AG10803 (cell line): ENCODE measurements at regions not wholly inside any gene's neighbourhood (a gene's known extent, or its start where the extent isn't known, plus 50 kb on each side); places are given as distances from the start of the nearest gene placed in this dataset.

Experiments used
- DNase-seq: peaks from one replicate; pipeline ENCODE4 v3.0.0; 2010; ENCODE audit warnings: low read depth
- H3K4me3 ChIP-seq: 2 replicates; pipeline ENCODE4 v1.5.1; 2011; ENCODE audit warnings: mild to moderate bottlenecking, low read length, control low read depth
- TF ChIP-seq, protein P1 (sequence below): conservative IDR thresholded peaks from 2 replicates; pipeline ENCODE4 v1.5.1; 2011; ENCODE audit warnings: mild to moderate bottlenecking, low read length, control low read depth, inconsistent platforms

DNA sequence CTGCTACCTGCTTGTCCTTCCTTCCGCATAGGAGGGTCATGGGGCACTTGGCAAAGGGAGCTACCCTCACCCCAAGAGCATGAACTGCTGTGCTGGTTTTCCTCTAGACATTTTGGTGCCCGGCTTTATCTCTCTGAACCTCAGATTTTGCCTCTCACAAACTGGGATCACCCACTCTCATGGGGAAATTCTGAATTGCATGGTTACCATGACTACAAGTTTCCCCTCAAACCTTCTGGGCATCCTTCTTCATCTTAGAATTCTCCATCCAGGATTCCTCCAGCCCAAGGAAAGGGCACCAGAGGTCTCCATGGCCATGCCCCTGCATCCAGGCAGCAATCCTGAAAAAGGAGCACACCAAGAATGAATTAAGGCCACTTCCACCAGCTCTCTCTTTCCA lies 180.1 kb upstream of the NECTIN1 start:
- no peak overlapping the region for H3K4me3 ChIP-seq
- TF ChIP-seq, protein P1, sequence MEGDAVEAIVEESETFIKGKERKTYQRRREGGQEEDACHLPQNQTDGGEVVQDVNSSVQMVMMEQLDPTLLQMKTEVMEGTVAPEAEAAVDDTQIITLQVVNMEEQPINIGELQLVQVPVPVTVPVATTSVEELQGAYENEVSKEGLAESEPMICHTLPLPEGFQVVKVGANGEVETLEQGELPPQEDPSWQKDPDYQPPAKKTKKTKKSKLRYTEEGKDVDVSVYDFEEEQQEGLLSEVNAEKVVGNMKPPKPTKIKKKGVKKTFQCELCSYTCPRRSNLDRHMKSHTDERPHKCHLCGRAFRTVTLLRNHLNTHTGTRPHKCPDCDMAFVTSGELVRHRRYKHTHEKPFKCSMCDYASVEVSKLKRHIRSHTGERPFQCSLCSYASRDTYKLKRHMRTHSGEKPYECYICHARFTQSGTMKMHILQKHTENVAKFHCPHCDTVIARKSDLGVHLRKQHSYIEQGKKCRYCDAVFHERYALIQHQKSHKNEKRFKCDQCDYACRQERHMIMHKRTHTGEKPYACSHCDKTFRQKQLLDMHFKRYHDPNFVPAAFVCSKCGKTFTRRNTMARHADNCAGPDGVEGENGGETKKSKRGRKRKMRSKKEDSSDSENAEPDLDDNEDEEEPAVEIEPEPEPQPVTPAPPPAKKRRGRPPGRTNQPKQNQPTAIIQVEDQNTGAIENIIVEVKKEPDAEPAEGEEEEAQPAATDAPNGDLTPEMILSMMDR, result no peak

DNA sequence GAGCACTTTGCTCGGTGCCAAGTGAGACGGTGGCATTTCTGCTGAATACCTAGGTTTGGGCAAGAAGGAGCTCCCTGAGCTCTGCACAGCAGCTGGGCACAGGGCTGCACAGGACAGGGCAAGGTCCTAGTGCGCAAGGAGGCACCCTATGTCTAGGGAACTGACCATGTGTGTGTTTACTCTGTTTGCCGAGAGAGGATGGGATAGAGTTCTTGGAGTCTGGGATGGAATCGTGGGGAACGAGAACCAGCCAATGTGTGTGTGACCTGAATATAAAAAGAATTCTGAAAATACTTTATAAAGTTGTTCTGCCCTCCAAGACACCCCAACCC lies 179.5 kb upstream of the NECTIN1 start:
- no peak overlapping the region for H3K4me3 ChIP-seq
- DNase-seq, result no peak
- TF ChIP-seq, protein P1, result no peak

More for the DNA sequence above, 180.1 kb upstream of the NECTIN1 start:
- no peak for DNase-seq

DNA sequence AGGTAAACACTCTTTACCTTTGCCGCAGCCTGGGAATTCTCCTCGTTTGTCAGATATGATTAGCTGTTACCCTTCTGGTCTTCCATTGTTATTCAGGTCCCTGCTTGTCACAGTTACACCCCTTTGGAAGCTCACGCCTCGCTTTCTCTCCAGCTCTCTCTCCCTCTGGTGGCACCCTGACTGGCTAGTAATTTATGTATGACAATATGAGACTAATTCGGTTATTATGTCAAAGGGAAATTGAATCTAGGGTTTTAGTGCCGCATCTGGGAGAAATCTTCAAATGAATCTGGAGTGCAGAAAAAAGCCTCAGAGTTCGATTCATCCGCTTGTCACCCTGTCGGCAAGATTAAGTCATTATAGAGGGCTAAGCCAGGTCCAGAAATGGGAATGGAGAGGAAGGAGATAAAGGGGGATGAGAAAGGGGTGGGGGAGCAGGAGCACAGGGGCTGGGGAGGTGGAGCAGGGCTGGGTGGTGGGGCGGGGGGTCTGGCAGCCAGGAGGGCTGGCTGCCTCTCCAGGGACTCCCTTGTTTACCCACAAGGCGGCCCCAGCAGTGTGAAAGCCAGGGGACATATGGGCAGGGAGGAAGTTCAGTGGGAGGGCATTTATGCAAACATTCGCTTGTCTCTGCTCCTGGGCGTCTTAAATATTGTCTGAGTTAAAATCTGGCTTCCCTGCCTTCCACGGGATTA lies 179.0 kb upstream of the NECTIN1 start:
- TF ChIP-seq, protein P1, result no peak

DNA sequence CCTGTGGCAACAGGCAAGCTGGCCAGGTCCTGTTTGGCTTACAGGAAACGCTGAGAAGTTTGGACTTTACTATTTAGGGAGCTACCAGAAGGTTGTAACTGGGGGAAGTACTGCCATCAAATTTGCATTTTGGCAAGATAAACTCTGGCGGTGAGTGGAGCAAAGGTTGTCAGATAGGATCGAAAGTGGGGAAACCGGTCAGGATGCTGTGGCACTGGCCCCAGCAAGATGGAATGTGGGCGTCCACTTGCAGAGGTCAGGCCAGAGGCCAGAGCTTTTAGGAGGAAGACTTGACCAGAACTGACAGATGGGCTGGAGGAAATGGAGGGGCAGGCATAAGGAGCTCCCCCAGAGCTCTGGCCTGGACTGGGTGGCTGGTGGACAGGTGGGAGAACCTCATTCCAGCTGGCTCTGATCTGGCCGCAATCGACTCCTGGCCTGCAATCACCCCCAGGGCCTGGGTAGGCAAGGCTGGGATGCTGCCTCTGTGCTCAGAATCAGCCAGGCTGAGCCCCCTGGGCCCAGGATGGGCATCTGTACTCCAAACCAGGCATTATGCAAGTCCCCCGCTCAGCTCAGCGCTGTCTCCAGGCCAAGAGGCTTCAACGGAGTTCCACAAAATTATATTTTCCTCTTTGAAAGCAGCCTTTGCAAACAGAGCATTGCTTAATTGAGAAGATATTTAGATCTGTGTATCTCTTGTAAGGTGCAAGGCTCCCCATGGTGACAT lies 178.3 kb upstream of the NECTIN1 start:
- no peak for DNase-seq
- TF ChIP-seq, protein P1, result no peak
- H3K4me3 ChIP-seq, result no peak overlapping the region

More for the DNA sequence above, 179.0 kb upstream of the NECTIN1 start:
- no peak overlapping the region for H3K4me3 ChIP-seq
- DNase-seq, result no peak

DNA sequence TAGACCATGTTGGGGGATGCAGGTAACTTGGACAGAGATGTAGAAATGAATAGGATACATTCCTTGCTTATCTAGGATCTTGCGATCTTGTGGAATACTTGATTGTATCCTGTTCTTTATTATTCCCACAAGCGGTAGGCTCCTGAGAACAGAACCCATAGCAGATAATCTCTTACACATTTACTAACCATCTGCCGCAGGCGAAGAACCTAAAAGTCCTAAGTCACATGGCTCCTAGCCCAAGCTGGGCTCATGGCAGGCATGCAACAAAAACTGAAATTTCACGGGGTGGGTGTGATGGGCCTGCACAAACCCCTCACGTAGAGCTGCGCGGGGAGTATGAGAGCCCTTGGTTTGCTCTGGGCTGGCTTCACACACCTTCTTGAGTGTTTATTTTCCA lies 177.4 kb upstream of the NECTIN1 start:
- TF ChIP-seq, protein P1, result no peak
- H3K4me3 ChIP-seq, result no peak overlapping the region
- DNase-seq, result no peak

DNA sequence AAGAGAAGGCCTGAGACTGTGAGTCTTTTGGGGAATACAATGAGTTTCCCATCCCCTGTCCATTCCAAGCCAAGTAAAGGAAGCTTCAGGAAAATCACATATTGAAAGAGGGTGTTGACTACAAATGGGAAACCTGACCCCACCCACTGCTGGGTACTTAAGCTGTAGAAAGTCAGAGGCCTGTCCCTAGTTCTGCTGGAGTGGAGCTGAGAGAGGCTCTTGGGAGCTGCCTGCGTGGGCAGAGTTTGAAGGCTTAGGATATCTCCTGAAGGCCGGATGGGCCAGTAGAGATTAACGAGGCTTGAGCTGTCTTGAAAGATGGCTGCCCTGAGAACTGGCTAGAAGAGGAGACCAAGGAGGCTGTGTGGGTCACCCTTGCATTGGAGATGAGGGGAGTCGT lies 176.2 kb upstream of the NECTIN1 start:
- DNase-seq, result no peak
- TF ChIP-seq, protein P1, result no peak
- H3K4me3 ChIP-seq, result no peak overlapping the region

DNA sequence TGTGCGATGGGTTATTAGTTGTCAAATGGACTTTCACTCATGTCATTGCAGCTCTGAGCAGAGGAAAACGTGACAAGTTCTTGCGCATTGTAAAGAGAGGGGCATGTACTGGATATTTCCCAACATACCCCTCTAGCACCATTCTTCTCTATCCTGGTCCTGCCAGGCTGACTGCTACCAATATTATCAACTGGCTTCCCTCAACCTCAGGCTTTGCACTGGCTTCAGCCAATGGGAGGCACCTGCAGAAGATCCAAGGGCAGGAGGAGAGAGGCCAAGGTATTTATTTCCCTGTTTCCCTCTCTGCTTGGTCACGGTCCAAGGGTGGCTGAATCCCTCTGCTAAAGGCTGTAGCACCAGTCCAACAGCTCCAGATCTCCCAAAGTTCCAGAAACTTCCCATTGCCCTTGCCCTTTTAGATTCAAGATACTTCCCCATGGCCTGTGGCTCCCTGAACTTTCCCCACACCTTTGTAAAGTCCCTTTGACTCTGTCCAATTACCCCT lies 175.6 kb upstream of the NECTIN1 start:
- TF ChIP-seq, protein P1, result no peak
- DNase-seq, result no peak
- H3K4me3 ChIP-seq, result no peak overlapping the region
